ENCODE measurements at regions not wholly inside any gene's neighbourhood (a gene's known extent, or its start where the extent isn't known, plus 50 kb on each side); places are given as distances from the start of the nearest gene placed in this dataset.

- no peak for DNase-seq
Observed at GRCh38 chr12:13273097-13273496, 76.6 kb downstream of the EMP1 start.

DNA sequence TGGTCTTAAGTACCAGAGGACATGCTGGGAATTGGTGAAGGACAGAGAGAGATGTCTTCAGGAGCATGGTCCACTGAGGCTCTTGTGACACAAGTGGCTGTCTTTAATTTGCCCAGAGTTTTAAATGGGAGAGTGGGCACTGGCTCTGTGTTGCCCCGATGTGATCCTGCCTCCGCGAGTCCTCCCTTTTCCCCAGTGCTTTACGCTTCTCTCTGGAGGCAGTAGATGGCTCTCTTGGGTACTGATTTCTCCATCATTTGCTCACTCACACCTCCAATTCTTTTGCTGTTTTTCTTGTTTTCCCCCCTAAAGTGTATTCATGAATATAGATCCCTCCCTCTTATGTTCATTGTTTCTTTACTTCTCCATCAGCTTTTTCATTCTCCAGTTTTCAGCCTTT lies 74.3 kb downstream of the EMP1 start:
- DNase-seq = no peak
